Bronchial epithelial cell (primary cell): ENCODE measurements at regions not wholly inside any gene's neighbourhood (a gene's known extent, or its start where the extent isn't known, plus 50 kb on each side); places are given as distances from the start of the nearest gene placed in this dataset.

Source experiments
- DNase-seq: peaks from one replicate; pipeline ENCODE4 v3.0.0-alpha.2; 2010; ENCODE audit warnings: low read depth
- FAIRE-seq: peaks from 2 replicates; lab custom pipeline; 2011; peaks lifted over from hg19 to GRCh38; lab: Jason Lieb, UNC
- H3K27me3 ChIP-seq: 2 replicates; pipeline ENCODE4 v1.5.1; 2011; ENCODE audit warnings: low read length; ENCODE audit not compliant: control insufficient read depth, insufficient read depth
- H3K36me3 ChIP-seq: 2 replicates; pipeline ENCODE4 v1.5.1; 2011; ENCODE audit warnings: low read length; ENCODE audit not compliant: control insufficient read depth, insufficient read depth
- H3K4me3 ChIP-seq: 2 replicates; pipeline ENCODE4 v1.5.1; 2011; ENCODE audit warnings: mild to moderate bottlenecking, low read depth, low read length, control low read depth
- TF ChIP-seq, protein P1 (sequence below): IDR thresholded peaks from 2 replicates; pipeline ENCODE4 v1.5.1; 2011; ENCODE audit warnings: mild to moderate bottlenecking, moderate library complexity, low read length, control low read depth, inconsistent platforms; ENCODE audit not compliant: insufficient read depth, severe bottlenecking

DNA sequence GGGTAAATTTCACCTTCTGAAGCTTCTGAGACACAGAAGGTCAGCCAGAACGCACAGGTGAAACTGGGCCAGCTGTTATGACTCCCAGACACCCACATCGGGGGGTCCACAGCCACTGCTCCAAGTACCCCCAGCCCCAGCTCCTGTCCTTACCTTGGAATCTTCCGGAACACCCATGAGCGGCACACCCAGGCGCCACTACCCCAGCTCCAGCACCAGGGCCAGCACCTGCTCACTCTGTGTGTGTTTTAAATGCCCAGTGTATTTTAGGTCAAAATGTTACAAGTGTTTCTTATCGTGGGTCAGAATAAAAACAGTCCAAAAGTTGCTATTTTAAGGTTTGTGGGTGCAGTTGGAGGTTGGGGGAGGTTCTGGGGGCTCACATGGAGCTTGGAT lies 116.3 kb downstream of the RMI2 start:
- TF ChIP-seq, protein P1, sequence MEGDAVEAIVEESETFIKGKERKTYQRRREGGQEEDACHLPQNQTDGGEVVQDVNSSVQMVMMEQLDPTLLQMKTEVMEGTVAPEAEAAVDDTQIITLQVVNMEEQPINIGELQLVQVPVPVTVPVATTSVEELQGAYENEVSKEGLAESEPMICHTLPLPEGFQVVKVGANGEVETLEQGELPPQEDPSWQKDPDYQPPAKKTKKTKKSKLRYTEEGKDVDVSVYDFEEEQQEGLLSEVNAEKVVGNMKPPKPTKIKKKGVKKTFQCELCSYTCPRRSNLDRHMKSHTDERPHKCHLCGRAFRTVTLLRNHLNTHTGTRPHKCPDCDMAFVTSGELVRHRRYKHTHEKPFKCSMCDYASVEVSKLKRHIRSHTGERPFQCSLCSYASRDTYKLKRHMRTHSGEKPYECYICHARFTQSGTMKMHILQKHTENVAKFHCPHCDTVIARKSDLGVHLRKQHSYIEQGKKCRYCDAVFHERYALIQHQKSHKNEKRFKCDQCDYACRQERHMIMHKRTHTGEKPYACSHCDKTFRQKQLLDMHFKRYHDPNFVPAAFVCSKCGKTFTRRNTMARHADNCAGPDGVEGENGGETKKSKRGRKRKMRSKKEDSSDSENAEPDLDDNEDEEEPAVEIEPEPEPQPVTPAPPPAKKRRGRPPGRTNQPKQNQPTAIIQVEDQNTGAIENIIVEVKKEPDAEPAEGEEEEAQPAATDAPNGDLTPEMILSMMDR: no peak
- no peak overlapping the region for H3K4me3 ChIP-seq
- no peak for FAIRE-seq
- no peaks in the 10 kb centered on the region for H3K36me3 ChIP-seq
- H3K27me3 ChIP-seq: peaks cover 3% of the 10 kb centered on the region
- DNase-seq: no peak

DNA sequence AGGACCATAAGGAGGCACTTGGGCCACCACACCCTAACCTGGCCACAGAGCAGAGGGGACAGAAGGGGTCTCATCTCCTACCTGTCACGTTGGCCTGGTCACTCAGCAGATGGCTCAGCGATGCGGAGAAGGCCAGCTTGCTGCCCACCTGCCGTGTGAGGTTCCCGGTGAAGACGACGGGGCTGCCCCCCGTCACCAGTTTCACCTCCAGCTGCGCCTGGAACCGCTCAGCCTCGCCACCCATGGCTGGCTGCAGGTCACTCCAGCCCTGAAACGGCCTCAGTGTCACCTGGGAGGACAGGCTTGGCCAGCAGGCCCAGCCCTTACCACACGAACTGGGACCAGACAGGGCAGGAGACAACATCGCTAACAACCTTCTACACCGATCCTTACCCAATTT lies 116.8 kb downstream of the RMI2 start:
- Histone ChIP-seq H3K36me3 (no peaks in the 10 kb centered on the region), H3K27me3 (peaks cover 3% of the 10 kb centered on the region), H3K4me3 (no peak overlapping the region)
- DNase-seq (no peak), FAIRE-seq (no peak)
- TF ChIP-seq, protein P1: no peak

DNA sequence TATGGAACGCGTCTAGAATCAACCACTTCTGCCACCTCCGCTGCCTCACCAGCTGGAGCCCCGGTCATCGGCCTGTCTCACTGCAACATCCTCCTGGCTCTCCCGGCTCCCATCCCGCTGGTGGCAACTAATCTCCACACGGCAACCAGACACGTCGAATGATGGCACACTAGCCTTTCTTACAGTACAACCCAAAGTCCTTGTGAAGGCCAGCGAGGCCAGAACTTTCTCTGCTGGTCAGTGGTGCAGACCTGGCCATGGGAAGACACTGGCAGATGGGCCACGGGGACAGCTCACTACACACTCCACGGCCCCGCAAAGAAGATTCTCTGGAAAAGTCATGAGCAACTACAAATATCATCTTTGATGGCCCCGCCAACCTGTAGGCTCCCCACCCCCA lies 117.6 kb downstream of the RMI2 start:
- no peaks in the 10 kb centered on the region for H3K36me3 ChIP-seq
- DNase-seq (no peak), FAIRE-seq (no peak)
- H3K4me3 ChIP-seq: no peak overlapping the region
- TF ChIP-seq, protein P1: no peak
- H3K27me3 ChIP-seq: peaks cover 3% of the 10 kb centered on the region

DNA sequence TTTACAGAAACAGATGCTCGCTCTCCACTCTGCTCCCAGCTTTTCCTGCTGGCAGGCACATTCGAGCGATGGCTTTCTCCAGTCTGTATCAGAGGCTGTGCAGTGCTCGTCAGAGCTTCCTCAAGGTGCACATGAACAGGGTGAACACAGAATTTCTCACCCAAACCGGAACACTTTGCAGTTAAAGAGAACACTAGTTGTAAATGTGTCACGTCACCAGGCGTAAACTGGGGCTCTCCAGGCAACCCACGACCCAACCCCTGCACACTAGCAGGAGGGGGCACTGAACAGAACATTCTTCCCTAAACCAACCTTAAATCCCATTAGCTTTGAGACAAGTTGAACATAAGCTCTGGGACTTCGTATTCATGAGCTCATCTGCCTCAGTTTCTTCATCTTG lies 119.0 kb downstream of the RMI2 start:
- Histone ChIP-seq H3K27me3 (peaks cover 4% of the 10 kb centered on the region), H3K36me3 (no peaks in the 10 kb centered on the region), H3K4me3 (no peak overlapping the region)
- FAIRE-seq: peak; percentile 52
- TF ChIP-seq, protein P1: no peak
- no peak for DNase-seq

DNA sequence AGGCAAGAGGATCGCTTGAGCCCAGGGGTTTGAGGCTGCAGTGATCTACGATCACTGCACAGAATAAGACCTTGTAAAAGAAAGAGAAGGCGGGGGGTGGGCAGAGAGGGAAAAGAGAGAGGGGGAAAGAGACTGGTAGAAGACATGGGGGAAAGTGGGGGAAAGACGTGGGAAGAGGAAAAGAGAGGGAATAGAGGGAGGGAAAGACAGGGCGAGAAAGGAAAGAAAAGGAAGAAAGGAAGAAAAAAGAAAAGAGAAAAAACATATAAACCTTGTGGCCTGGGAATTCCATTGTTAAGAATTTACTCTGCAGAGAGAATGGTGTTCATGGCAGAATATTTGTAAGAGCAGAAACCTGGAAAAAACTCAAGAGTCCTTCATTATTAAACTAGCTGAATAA lies 120.4 kb downstream of the RMI2 start:
- H3K27me3 ChIP-seq: peaks cover 4% of the 10 kb centered on the region
- TF ChIP-seq, protein P1: no peak
- no peaks in the 10 kb centered on the region for H3K36me3 ChIP-seq
- H3K4me3 ChIP-seq: no peak overlapping the region
- DNase-seq (no peak), FAIRE-seq (no peak)

DNA sequence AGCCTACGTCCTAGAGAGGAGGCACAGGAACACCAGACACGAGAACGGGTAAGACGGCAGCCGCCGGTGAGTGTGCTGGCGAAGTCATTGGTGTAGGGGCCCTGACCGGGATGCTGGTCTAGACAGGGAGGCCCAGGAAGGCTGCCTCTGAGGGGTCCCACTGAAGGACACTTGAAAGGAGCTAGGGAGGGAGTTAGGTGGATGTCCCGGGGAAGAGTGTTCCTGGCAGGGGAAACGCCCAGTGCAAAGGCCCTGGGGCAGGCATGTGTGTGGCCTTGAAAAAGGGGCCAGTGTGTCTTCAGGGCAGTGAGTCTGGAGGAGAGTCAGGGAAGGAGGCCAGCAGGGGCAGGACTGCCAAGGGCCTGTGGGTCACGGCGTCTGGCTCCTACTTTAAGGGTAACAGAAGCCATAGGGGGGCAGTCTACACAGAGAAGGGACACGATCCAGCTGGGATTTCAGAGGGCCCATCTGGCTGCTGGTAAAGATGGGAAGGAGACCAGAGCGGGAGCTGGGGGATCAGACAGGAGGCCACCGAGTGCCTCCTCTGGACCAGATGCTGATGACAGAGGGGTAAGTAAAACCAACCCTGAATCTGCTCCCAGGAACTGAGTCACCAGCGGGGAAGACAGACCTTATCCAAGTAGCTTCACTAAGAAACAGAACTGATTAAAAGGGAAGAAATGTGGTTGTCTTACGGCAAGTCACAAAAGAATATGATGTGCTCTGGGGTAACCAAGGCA lies 115.9 kb downstream of the LITAF start:
- peaks cover 1% of the 10 kb centered on the region for H3K27me3 ChIP-seq
- no peak overlapping the region for H3K4me3 ChIP-seq
- peak; percentile 32 for DNase-seq
- TF ChIP-seq, protein P1: no peak
- no peak for FAIRE-seq
- no peaks in the 10 kb centered on the region for H3K36me3 ChIP-seq
